ENCODE measurements at regions not wholly inside any gene's neighbourhood (a gene's known extent, or its start where the extent isn't known, plus 50 kb on each side); places are given as distances from the start of the nearest gene placed in this dataset.

DNA sequence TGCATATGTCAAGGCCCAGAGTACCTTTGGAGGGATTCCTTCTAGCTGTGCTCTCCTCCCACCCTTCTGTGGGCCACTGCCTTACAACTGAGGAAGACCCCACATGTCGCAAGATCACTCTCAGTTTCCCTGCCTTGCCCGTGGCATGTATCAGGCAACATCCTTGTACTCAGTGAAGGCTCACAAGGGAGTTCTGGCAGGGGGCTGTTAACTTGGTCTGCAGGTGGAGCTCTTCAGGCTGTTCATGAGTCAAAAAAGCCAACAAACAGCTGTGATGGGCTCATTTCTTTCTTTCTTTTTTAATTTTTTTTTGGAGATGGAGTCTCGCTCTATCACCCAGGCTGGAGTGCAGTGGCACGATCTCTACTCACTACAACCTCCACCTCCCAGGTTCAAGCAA is 513.0 kb upstream of the ANKRD30A start:
- Mint-ChIP-seq H3K27me3 (ENCODE audit: unreplicated experiment) (no peaks in the 10 kb centered on the region), H3K36me3 (ENCODE audit: low read depth, unreplicated experiment) (no peaks in the 10 kb centered on the region), H3K4me3 (ENCODE audit: unreplicated experiment) (no peak overlapping the region), H3K27ac (ENCODE audit: unreplicated experiment) (no peak overlapping the region), H3K4me1 (ENCODE audit: unreplicated experiment) (no peaks in the 10 kb centered on the region), H3K9me3 (ENCODE audit: unreplicated experiment) (no peaks in the 10 kb centered on the region)
- no peak for DNase-seq (ENCODE audit: low spot score)
- TF ChIP-seq, protein P1, sequence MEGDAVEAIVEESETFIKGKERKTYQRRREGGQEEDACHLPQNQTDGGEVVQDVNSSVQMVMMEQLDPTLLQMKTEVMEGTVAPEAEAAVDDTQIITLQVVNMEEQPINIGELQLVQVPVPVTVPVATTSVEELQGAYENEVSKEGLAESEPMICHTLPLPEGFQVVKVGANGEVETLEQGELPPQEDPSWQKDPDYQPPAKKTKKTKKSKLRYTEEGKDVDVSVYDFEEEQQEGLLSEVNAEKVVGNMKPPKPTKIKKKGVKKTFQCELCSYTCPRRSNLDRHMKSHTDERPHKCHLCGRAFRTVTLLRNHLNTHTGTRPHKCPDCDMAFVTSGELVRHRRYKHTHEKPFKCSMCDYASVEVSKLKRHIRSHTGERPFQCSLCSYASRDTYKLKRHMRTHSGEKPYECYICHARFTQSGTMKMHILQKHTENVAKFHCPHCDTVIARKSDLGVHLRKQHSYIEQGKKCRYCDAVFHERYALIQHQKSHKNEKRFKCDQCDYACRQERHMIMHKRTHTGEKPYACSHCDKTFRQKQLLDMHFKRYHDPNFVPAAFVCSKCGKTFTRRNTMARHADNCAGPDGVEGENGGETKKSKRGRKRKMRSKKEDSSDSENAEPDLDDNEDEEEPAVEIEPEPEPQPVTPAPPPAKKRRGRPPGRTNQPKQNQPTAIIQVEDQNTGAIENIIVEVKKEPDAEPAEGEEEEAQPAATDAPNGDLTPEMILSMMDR (IDR thresholded peaks at IDR 0.05; ENCODE audit: unreplicated experiment), result no peak

DNA sequence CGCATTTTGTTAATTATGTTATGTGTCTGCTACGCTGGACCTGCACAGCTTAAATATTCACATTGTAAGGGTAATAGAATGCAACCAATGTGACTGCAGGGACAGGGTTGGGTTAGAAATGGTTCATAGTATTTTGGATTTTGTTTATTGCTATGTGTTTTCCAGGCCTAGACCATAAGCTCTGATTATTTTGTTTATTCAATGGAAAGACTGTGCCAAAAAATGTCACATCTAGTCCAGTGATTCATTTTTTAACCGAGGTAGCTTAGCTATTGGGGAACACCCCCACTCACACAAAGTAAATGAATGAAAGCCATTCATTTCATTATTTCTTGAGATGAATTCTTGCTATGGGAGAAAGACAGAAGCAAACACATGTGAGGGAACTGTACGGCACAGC is 516.5 kb upstream of the ANKRD30A start:
- H3K4me3 Mint-ChIP-seq (ENCODE audit: unreplicated experiment), result no peak overlapping the region
- no peak overlapping the region for H3K27ac Mint-ChIP-seq (ENCODE audit: unreplicated experiment)
- TF ChIP-seq, protein P1 (IDR thresholded peaks at IDR 0.05; ENCODE audit: unreplicated experiment), result no peak
- H3K9me3 Mint-ChIP-seq (ENCODE audit: unreplicated experiment), result no peaks in the 10 kb centered on the region
- no peaks in the 10 kb centered on the region for H3K27me3 Mint-ChIP-seq (ENCODE audit: unreplicated experiment)
- H3K36me3 Mint-ChIP-seq (ENCODE audit: low read depth, unreplicated experiment), result no peaks in the 10 kb centered on the region
- DNase-seq (ENCODE audit: low spot score), result no peak
- no peaks in the 10 kb centered on the region for H3K4me1 Mint-ChIP-seq (ENCODE audit: unreplicated experiment)

DNA sequence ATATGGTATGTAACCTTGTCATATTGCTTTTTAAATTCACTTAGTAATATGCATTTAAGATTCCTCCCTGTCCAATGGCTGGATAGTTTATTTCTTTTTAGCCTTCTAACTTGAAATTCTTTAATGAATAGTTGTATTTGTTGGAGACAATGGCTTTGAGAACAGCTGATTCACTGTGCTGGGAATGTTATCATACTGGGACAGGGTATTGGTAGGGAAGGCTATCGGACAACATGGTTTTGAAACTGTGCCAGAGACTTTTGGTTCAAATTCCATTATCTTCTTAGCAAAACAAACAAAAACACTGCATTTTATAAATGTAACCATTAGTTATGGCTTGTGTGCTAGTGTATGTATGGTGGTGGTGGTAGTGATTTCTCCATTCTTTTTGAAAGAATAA is 517.1 kb upstream of the ANKRD30A start:
- Mint-ChIP-seq H3K27ac (ENCODE audit: unreplicated experiment) (no peak overlapping the region), H3K4me1 (ENCODE audit: unreplicated experiment) (no peaks in the 10 kb centered on the region), H3K27me3 (ENCODE audit: unreplicated experiment) (no peaks in the 10 kb centered on the region), H3K9me3 (ENCODE audit: unreplicated experiment) (no peaks in the 10 kb centered on the region), H3K36me3 (ENCODE audit: low read depth, unreplicated experiment) (no peaks in the 10 kb centered on the region), H3K4me3 (ENCODE audit: unreplicated experiment) (no peak overlapping the region)
- DNase-seq (ENCODE audit: low spot score), result no peak
- TF ChIP-seq, protein P1 (IDR thresholded peaks at IDR 0.05; ENCODE audit: unreplicated experiment), result no peak

DNA sequence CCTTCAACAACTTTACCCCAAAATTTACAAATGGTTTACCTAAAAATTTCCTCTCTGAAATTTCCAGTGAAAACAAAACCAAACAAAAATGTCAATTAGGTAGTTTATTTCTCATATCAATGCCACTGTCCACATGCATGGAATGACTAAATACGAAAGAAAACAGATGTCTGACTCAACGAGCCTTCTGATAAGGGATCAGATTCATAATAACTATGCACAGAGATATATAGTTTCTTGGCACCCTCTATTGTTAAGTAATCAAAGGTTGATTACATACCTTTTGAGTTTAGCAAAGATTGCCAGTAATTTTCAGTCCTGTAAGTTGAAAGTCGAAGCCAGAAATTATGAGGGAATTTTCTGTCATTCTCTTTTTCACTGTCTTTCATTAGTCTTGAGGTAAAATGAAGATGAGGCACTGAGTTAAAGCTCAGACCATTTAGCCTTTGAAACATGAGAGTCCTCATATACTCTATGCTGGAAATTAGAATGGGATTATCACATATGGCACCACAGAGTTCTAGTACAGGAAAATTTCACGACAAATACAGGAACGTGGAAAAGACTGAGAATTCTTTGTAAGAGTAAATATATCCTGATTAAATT is 519.1 kb upstream of the ANKRD30A start:
- TF ChIP-seq, protein P1 (IDR thresholded peaks at IDR 0.05; ENCODE audit: unreplicated experiment), result no peak
- Mint-ChIP-seq H3K36me3 (ENCODE audit: low read depth, unreplicated experiment) (no peaks in the 10 kb centered on the region), H3K27me3 (ENCODE audit: unreplicated experiment) (no peaks in the 10 kb centered on the region), H3K27ac (ENCODE audit: unreplicated experiment) (no peak overlapping the region), H3K9me3 (ENCODE audit: unreplicated experiment) (no peaks in the 10 kb centered on the region), H3K4me1 (ENCODE audit: unreplicated experiment) (no peaks in the 10 kb centered on the region), H3K4me3 (ENCODE audit: unreplicated experiment) (no peak overlapping the region)
- no peak for DNase-seq (ENCODE audit: low spot score)

DNA sequence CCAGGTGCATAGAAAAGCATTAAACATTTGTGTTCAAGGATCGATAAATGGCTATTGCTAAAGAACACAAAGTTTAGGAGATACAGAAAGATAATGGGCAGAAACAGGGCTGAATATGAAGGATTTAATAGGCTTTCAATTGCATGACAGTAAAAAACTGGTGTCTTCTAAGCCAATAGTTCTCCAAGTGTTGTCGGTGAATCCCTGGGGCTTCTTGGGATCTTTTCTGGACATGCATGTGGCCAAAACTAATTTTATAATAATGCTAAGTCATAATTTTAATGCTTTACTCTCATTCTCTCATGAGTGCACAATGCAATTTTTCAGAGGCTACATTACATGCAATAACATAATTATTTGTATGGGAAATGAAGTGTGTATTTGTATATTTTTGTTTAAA is 521.1 kb upstream of the ANKRD30A start:
- Mint-ChIP-seq H3K27ac (ENCODE audit: unreplicated experiment) (no peak overlapping the region), H3K9me3 (ENCODE audit: unreplicated experiment) (no peaks in the 10 kb centered on the region), H3K36me3 (ENCODE audit: low read depth, unreplicated experiment) (no peaks in the 10 kb centered on the region), H3K27me3 (ENCODE audit: unreplicated experiment) (peaks cover 2% of the 10 kb centered on the region), H3K4me3 (ENCODE audit: unreplicated experiment) (no peak overlapping the region), H3K4me1 (ENCODE audit: unreplicated experiment) (no peaks in the 10 kb centered on the region)
- no peak for DNase-seq (ENCODE audit: low spot score)
- TF ChIP-seq, protein P1 (IDR thresholded peaks at IDR 0.05; ENCODE audit: unreplicated experiment), result no peak

All from endothelial cell (in vitro differentiated cells).